WTC11 (cell line): ENCODE measurements at regions not wholly inside any gene's neighbourhood (a gene's known extent, or its start where the extent isn't known, plus 50 kb on each side); places are given as distances from the start of the nearest gene placed in this dataset.

Experiments
- ATAC-seq: fragments of 200-7000 bp; cut with Tn5 transposase; 2 replicates; pipeline ENCODE4 v1.10.0; 2021; ENCODE audit warnings: mild to moderate bottlenecking, moderate library complexity
- CTCF ChIA-PET: fragments of 300-600 bp; sonication (Branson Sonifier 250); formaldehyde crosslinking; loops from one replicate; lab custom pipeline; 2021; ENCODE audit warnings: antibody characterized with exemption; lab: Charles Lee
- POLR2A ChIA-PET: fragments of 350-600 bp; sonication (Branson Sonifier 250); formaldehyde crosslinking; loops from one replicate; lab custom pipeline; 2021; ENCODE audit warnings: antibody characterized with exemption; lab: Charles Lee
- DNase-seq: peaks from one replicate; pipeline ENCODE4 v3.0.0; 2021; ENCODE audit warnings: low spot score
- H3K27ac Mint-ChIP-seq: 2 replicates; pipeline ENCODE4 v1.8.0; 2021; ENCODE audit warnings: mixed read lengths
- H3K27me3 Mint-ChIP-seq: 2 replicates; pipeline ENCODE4 v1.8.0; 2021; ENCODE audit warnings: low read depth, mild to moderate bottlenecking, moderate library complexity, mixed read lengths
- H3K36me3 Mint-ChIP-seq: 2 replicates; pipeline ENCODE4 v1.8.0; 2021; ENCODE audit warnings: mixed read lengths
- H3K4me1 Mint-ChIP-seq: 2 replicates; pipeline ENCODE4 v1.8.0; 2022; ENCODE audit warnings: mixed read lengths
- H3K4me3 Mint-ChIP-seq: 2 replicates; pipeline ENCODE4 v1.8.0; 2021; ENCODE audit warnings: mild to moderate bottlenecking, moderate library complexity, mixed read lengths
- H3K9me3 Mint-ChIP-seq: 2 replicates; pipeline ENCODE4 v1.8.0; 2021; ENCODE audit warnings: mixed read lengths
- ARID4B ChIP-seq: sonication (generic); formaldehyde crosslinking; IDR thresholded peaks from 2 replicates; pipeline ENCODE4 v1.8.0; 2023; ENCODE audit warnings: missing genetic modification reagents, mild to moderate bottlenecking, borderline replicate concordance
- ATF3 ChIP-seq: sonication (generic); formaldehyde crosslinking; conservative IDR thresholded peaks from 2 replicates; pipeline ENCODE4 v1.8.1; 2022; ENCODE audit warnings: mild to moderate bottlenecking, missing genetic modification reagents
- CBFB ChIP-seq: sonication (generic); formaldehyde crosslinking; IDR thresholded peaks from 2 replicates; pipeline ENCODE4 v1.8.1; 2022; ENCODE audit warnings: mild to moderate bottlenecking, low read depth, missing genetic modification reagents
- CDX4 ChIP-seq: fragments of 250-450 bp; sonication (Bioruptor Pico); IDR thresholded peaks from 2 replicates; pipeline ENCODE4 v1.9.0; 2021; ENCODE audit warnings: moderate library complexity, mild to moderate bottlenecking, inconsistent platforms, borderline replicate concordance
- ERG ChIP-seq: fragments of 250-450 bp; sonication (Bioruptor Pico); IDR thresholded peaks from 2 replicates; pipeline ENCODE4 v1.8.0; 2021; ENCODE audit warnings: mild to moderate bottlenecking
- FOXP4 ChIP-seq: sonication (generic); formaldehyde crosslinking; IDR thresholded peaks from 2 replicates; pipeline ENCODE4 v1.8.0; 2022; ENCODE audit warnings: mild to moderate bottlenecking, missing genetic modification reagents
- GABPB1 ChIP-seq: sonication (generic); formaldehyde crosslinking; IDR thresholded peaks from 2 replicates; pipeline ENCODE4 v1.8.1; 2023; ENCODE audit warnings: mild to moderate bottlenecking, missing genetic modification reagents
- GRHL2 ChIP-seq: fragments of 250-450 bp; sonication (Bioruptor Pico); IDR thresholded peaks from 2 replicates; pipeline ENCODE4 v1.8.0; 2022; ENCODE audit warnings: mild to moderate bottlenecking, moderate library complexity; ENCODE audit not compliant: insufficient replicate concordance, severe bottlenecking
- IRF1 ChIP-seq: sonication (generic); formaldehyde crosslinking; IDR thresholded peaks from 2 replicates; pipeline ENCODE4 v1.8.0; 2023; ENCODE audit warnings: missing genetic modification reagents
- JUN ChIP-seq: sonication (generic); formaldehyde crosslinking; IDR thresholded peaks from 2 replicates; pipeline ENCODE4 v1.8.0; 2023; ENCODE audit warnings: mild to moderate bottlenecking, missing genetic modification reagents
- NFATC4 ChIP-seq: fragments of 250-450 bp; sonication (Bioruptor Pico); IDR thresholded peaks from 2 replicates; pipeline ENCODE4 v1.9.0; 2021; ENCODE audit warnings: mild to moderate bottlenecking
- SMAD4 ChIP-seq: sonication (generic); formaldehyde crosslinking; IDR thresholded peaks from 2 replicates; pipeline ENCODE4 v1.8.0; 2022; ENCODE audit warnings: mild to moderate bottlenecking, missing genetic modification reagents
- SOX15 ChIP-seq: fragments of 250-450 bp; sonication (Bioruptor Pico); IDR thresholded peaks from 2 replicates; pipeline ENCODE4 v1.9.0; 2021; ENCODE audit warnings: mild to moderate bottlenecking
- USF2 ChIP-seq: sonication (generic); formaldehyde crosslinking; IDR thresholded peaks from 2 replicates; pipeline ENCODE4 v1.8.1; 2023; ENCODE audit warnings: mild to moderate bottlenecking, missing genetic modification reagents, moderate library complexity
- ZBTB43 ChIP-seq: sonication (generic); formaldehyde crosslinking; IDR thresholded peaks from 2 replicates; pipeline ENCODE4 v1.8.1; 2023; ENCODE audit warnings: mild to moderate bottlenecking, missing genetic modification reagents
- ZNF281 ChIP-seq: sonication (generic); formaldehyde crosslinking; IDR thresholded peaks from 2 replicates; pipeline ENCODE4 v1.8.0; 2023; ENCODE audit warnings: mild to moderate bottlenecking, missing genetic modification reagents
- ZNF512 ChIP-seq: sonication (generic); formaldehyde crosslinking; IDR thresholded peaks from 2 replicates; pipeline ENCODE4 v1.8.1; 2022; ENCODE audit warnings: missing genetic modification reagents, borderline replicate concordance
- ZSCAN18 ChIP-seq: fragments of 250-450 bp; sonication (Bioruptor Pico); IDR thresholded peaks from 2 replicates; pipeline ENCODE4 v2.1.2; 2022; ENCODE audit warnings: mild to moderate bottlenecking, moderate library complexity

- POLR2A ChIA-PET, result no interaction called here
- no peak overlapping the region for H3K27ac Mint-ChIP-seq
- H3K9me3 Mint-ChIP-seq, result no peaks in the 10 kb centered on the region
- H3K27me3 Mint-ChIP-seq, result no peaks in the 10 kb centered on the region
- H3K4me1 Mint-ChIP-seq, result peaks cover 8% of the 10 kb centered on the region; the same call in 1 of the 2 replicates
- ATAC-seq (no peak), DNase-seq (no peak)
- H3K36me3 Mint-ChIP-seq, result no peaks in the 10 kb centered on the region
- CTCF ChIA-PET, result no interaction called here
- H3K4me3 Mint-ChIP-seq, result no peak overlapping the region
- TF ChIP-seq IRF1 (CRISPR knock-in tag) (no peak), GABPB1 (CRISPR knock-in tag) (no peak), GRHL2 (no peak), ZSCAN18 (no peak), SOX15 (no peak), ZBTB43 (no peak), ARID4B (CRISPR knock-in tag) (no peak), ATF3 (CRISPR knock-in tag) (no peak), ZNF512 (no peak), FOXP4 (CRISPR knock-in tag) (no peak), ZNF281 (no peak), JUN (CRISPR knock-in tag) (no peak), CBFB (CRISPR knock-in tag) (no peak), ERG (no peak), NFATC4 (CRISPR knock-in tag) (no peak), CDX4 (CRISPR knock-in tag) (no peak), USF2 (CRISPR knock-in tag) (no peak), SMAD4 (CRISPR knock-in tag) (no peak)
Measured at GRCh38 chr2:146238254-146238966, 1606.4 kb upstream of the ACVR2A start.
